Ishikawa (cell line): ENCODE measurements at regions not wholly inside any gene's neighbourhood (a gene's known extent, or its start where the extent isn't known, plus 50 kb on each side); places are given as distances from the start of the nearest gene placed in this dataset.

Experiments used
- CEBPB ChIP-seq: IDR thresholded peaks from 2 replicates; pipeline ENCODE4 v1.6.1; 2012
- CREB1 ChIP-seq: IDR thresholded peaks from 2 replicates; pipeline ENCODE4 v1.6.1; 2012; ENCODE audit warnings: low read depth
- EGR1 ChIP-seq: IDR thresholded peaks from 2 replicates; pipeline ENCODE4 v1.6.1; 2012
- EP300 ChIP-seq: IDR thresholded peaks from 2 replicates; pipeline ENCODE4 v1.6.1; 2012; ENCODE audit warnings: borderline replicate concordance
- FOXM1 ChIP-seq: IDR thresholded peaks from 2 replicates; pipeline ENCODE4 v1.6.1; 2012; ENCODE audit warnings: low read depth, borderline replicate concordance
- NFIC ChIP-seq: IDR thresholded peaks from 2 replicates; pipeline ENCODE4 v1.6.1; 2012
- RAD21 ChIP-seq: IDR thresholded peaks from 2 replicates; pipeline ENCODE4 v1.6.1; 2012; ENCODE audit warnings: low read depth
- TAF1 ChIP-seq: IDR thresholded peaks from 2 replicates; pipeline ENCODE4 v1.6.1; 2012; ENCODE audit warnings: low read depth, mild to moderate bottlenecking
- TCF12 ChIP-seq: IDR thresholded peaks from 2 replicates; pipeline ENCODE4 v1.6.1; 2012; ENCODE audit warnings: low read depth
- TEAD4 ChIP-seq: IDR thresholded peaks from 2 replicates; pipeline ENCODE4 v1.6.1; 2012
- YY1 ChIP-seq: IDR thresholded peaks from 2 replicates; pipeline ENCODE4 v1.6.1; 2012; ENCODE audit warnings: low read depth
- ZBTB7A ChIP-seq: IDR thresholded peaks from 2 replicates; pipeline ENCODE4 v1.6.1; 2012; ENCODE audit warnings: low read depth
- TF ChIP-seq, protein P1 (sequence below): IDR thresholded peaks from 2 replicates; pipeline ENCODE4 v1.6.1; 2012; ENCODE audit warnings: low read depth, mild to moderate bottlenecking
- TF ChIP-seq, protein P2 (sequence below): IDR thresholded peaks from 2 replicates; pipeline ENCODE4 v1.6.1; 2012
- TF ChIP-seq, protein P3 (sequence below): IDR thresholded peaks from 2 replicates; pipeline ENCODE4 v1.6.1; 2012

DNA sequence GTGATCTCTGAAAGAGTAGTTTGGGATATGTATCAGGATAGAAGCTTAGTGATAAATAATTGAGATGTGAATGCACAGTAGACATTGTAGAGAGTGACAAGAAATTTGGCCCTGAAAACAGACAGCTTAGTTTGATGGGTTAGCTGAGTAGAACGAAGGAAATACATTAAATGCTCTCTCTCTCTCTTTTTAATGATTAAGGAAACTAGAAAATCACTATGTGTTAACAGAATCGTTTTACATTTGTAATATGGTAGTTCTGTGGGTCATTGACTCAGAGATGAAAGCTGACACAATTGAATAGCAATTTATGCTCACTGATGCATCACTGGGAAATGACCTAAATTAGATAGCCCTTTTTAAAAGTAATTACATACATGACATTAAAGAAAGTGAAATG is 739.8 kb upstream of the PTPRD start:
- TF ChIP-seq FOXM1 (no peak), TCF12 (no peak), EP300 (no peak), CEBPB (no peak), ZBTB7A (no peak), TEAD4 (no peak), YY1 (no peak), RAD21 (no peak), EGR1 (no peak), NFIC (no peak), CREB1 (no peak)
- TF ChIP-seq, protein P1, sequence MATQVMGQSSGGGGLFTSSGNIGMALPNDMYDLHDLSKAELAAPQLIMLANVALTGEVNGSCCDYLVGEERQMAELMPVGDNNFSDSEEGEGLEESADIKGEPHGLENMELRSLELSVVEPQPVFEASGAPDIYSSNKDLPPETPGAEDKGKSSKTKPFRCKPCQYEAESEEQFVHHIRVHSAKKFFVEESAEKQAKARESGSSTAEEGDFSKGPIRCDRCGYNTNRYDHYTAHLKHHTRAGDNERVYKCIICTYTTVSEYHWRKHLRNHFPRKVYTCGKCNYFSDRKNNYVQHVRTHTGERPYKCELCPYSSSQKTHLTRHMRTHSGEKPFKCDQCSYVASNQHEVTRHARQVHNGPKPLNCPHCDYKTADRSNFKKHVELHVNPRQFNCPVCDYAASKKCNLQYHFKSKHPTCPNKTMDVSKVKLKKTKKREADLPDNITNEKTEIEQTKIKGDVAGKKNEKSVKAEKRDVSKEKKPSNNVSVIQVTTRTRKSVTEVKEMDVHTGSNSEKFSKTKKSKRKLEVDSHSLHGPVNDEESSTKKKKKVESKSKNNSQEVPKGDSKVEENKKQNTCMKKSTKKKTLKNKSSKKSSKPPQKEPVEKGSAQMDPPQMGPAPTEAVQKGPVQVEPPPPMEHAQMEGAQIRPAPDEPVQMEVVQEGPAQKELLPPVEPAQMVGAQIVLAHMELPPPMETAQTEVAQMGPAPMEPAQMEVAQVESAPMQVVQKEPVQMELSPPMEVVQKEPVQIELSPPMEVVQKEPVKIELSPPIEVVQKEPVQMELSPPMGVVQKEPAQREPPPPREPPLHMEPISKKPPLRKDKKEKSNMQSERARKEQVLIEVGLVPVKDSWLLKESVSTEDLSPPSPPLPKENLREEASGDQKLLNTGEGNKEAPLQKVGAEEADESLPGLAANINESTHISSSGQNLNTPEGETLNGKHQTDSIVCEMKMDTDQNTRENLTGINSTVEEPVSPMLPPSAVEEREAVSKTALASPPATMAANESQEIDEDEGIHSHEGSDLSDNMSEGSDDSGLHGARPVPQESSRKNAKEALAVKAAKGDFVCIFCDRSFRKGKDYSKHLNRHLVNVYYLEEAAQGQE = no peak
- TF ChIP-seq, protein P2, sequence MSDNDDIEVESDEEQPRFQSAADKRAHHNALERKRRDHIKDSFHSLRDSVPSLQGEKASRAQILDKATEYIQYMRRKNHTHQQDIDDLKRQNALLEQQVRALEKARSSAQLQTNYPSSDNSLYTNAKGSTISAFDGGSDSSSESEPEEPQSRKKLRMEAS = no peak
- TF ChIP-seq, protein P3, sequence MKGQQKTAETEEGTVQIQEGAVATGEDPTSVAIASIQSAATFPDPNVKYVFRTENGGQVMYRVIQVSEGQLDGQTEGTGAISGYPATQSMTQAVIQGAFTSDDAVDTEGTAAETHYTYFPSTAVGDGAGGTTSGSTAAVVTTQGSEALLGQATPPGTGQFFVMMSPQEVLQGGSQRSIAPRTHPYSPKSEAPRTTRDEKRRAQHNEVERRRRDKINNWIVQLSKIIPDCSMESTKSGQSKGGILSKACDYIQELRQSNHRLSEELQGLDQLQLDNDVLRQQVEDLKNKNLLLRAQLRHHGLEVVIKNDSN = no peak

DNA sequence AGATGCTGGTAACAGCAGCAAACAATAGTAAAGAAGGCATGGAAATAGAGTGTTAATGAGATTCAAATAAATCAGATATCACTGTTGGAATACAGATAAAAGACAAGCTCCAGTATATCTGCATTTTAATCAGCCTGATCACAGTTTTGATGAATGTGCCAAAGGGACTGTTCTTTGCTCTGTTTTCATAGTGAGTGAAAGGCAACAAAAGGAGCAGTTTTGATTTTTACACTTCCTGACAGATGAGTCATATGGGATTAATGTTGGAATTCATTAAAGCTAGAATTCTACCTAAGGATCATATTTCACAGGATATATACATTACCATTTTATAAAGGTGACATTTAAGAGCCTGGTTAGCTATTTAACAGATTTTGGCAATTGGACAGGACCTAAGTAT is 743.3 kb upstream of the PTPRD start:
- TF ChIP-seq FOXM1 (no peak), TAF1 (no peak), CEBPB (peak; percentile 58; the same call in 1 of the 2 replicates), EP300 (0 out of 2 replicates have a peak, but pooled peaks have one; percentile 3), TCF12 (no peak), YY1 (no peak), ZBTB7A (no peak), TEAD4 (no peak), NFIC (peak; percentile 24; the same call in 1 of the 2 replicates), EGR1 (no peak), CREB1 (no peak), RAD21 (no peak)
- TF ChIP-seq, protein P2 = no peak
- TF ChIP-seq, protein P3 = no peak
- TF ChIP-seq, protein P1 = no peak

DNA sequence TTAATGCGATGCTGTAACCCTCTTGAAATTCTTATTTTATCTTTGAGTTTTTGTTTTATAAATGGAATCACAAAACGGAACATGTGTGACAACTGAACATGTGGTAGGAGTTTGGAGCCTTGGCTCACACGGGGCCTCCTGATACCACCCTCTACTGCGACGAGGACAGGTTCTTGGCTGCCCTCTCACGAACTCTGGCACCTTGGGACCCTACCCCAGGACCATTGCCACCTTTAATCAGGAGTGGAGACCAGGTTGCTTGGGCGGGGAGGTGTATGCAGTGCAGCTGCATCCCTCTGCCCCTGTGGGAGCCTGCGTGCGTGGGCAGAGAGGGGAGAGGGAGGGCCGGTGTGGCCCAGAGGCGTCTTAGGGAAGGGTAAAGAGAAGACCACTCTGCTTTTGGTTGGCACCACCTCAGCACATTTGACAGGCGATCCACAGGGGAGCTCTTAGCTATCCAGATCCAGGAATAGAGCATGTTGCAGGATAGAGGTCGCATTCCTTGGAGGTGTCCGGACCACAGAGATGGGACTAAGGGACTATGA is 753.9 kb upstream of the PTPRD start:
- TF ChIP-seq TCF12 (no peak), FOXM1 (no peak), NFIC (no peak), EGR1 (no peak), CEBPB (no peak), ZBTB7A (no peak), YY1 (no peak), TAF1 (no peak)
- TF ChIP-seq, protein P1 = no peak
- TF ChIP-seq, protein P2 = no peak

DNA sequence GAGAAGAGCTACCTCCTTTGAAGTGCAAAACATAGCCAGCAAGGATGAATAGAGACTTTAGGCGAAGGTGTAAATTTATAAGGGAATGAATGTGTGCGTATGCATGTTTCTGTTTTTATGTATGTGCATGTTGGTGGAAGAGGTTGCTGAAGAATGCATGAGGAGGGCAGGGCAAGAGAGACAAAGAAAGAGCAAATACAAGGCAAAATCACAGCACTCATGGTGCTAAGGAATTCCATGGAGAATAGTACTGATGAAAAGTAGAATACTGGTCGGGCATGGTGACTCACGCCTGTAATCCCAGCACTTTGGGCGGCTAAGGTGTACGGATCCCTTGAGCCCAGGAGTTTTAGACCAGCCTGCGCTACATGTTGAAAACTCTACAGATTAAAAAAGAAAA is 762.1 kb upstream of the PTPRD start:
- no peak for TF ChIP-seq EP300
- no peak for TF ChIP-seq CREB1
- no peak for TF ChIP-seq YY1
- TF ChIP-seq, protein P1 = no peak
- TF ChIP-seq CEBPB = no peak
- no peak for TF ChIP-seq FOXM1
- TF ChIP-seq TEAD4 = no peak
- no peak for TF ChIP-seq RAD21
- TF ChIP-seq TCF12 = no peak
- no peak for TF ChIP-seq EGR1
- TF ChIP-seq, protein P2 = no peak
- TF ChIP-seq ZBTB7A = no peak
- TF ChIP-seq, protein P3 = no peak
- no peak for TF ChIP-seq TAF1
- no peak for TF ChIP-seq NFIC
